Stimulated activated CD8-positive, alpha-beta memory T cell treated with anti-CD3 and anti-CD28 coated beads, Interleukin-12 subunit alpha, Interleukin-12 subunit beta, amount 100 ng/mL, for 1 hour (primary cell): ENCODE measurements at regions not wholly inside any gene's neighbourhood (a gene's known extent, or its start where the extent isn't known, plus 50 kb on each side); places are given as distances from the start of the nearest gene placed in this dataset.

Experiments
- DNase-seq: peaks from one replicate; pipeline ENCODE4 v3.0.0-alpha.2; 2020; ENCODE audit warnings: low read depth

GRCh38 chr2:240299710-240300068 lies 135.8 kb upstream of the GPC1 start:
- DNase-seq = no peak

DNA sequence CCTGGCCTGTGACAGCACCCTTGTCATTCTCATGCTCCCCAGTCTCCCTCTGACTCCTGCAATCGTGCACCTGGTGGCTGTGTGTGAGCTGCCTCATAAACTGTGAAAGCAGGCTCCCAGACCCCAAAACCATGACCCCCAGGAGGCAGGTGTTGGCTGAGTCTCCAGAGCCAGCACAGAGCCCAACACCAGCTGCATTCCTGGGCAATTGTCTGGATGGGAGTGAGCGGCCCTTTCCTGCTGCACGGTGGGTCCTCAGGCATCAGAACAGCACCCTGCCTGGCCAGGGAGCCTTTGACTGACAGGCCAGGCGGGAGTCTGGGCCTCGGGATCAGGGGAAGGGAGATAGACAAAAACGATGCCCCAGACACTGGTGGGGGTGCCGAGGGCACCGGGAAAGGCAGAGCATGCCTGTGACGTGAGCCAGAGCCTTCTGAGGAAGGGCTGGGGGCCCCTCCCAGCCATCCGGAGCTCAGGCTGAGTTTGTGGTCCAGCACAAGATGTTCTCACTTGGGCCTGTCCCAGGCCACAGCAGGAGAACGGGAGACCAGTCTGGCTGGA lies 135.1 kb upstream of the GPC1 start:
- DNase-seq = no peak

DNA sequence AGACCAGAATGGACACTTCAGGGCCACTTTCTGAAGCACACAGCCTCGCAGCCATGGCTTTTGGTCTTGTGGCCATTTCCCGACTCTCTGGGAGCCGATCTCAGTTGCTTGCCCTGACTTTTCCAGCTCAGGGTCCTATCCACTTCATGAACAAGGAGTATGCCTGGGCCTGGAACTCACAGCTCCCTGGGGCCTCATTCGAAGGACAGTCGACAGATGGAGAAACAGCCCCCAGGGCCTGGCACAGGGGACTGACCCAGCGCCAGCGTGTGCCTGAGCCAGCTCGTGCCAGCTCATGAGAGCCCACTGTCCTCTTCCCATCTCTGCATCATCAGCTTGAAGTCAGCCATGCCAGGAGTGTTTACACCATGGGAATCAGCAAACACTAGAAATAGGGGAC lies 134.6 kb upstream of the GPC1 start:
- DNase-seq = no peak

DNA sequence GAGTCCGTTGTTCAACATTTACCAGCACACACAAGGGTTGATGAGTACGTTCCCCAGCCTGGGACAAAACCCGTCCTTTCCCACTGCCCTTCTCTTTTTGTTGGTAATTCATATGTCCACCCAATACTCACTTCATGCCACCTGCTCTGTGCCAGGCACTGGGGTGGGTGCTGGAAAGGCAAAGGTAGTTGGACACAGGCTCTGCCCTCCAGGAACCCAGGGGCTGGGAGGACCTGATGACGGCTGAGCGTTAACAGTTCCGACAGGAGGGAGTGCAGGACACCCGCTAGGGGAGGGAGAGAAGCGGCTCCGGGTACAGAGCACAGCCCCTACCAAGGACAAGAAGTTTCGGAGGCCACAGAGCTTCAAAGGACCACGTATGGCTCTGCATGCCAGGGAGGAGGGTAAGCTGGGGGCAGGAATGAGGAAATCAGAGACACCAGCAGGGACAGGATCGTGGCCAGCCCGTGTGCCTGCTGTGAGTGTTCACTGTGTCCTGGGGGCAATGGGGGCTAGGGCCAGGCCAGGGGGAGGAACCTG lies 134.1 kb upstream of the GPC1 start:
- DNase-seq = no peak

- no peak for DNase-seq
Measured at GRCh38 chr2:240302041-240302440, 133.4 kb upstream of the GPC1 start.

DNA sequence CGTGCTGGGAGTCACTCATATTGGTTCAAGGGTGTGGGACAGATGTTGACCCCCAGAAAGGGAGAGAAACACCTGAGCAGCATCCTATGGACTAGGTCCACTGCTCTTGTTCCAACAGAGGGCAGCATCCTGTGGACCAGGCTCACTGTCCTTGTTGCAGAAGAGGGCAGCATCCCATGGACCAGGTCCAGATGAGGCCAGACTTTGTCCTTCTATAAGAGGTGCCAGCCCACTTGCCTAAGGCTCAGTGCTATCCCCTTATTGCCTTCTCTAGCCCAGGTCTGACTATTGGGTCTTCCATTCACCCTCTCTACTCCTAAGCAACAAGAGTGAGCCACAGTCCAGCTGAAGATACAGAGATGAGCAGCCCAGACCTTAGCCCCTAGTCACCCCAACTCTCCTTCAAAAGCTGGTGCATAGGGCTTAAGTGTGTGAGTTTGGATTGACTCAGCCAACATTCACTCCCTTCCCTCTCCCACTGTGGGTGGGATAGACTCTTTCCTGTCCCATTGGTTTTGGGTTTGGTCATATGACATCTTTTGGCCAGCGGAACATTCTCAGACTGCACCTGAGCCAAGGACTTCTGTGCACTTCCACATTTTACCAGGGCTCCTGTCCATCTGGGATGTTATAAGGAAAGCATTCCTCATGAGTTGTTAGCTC lies 132.4 kb upstream of the GPC1 start:
- DNase-seq = no peak

GRCh38 chr2:240303896-240304745 lies 131.3 kb upstream of the GPC1 start:
- DNase-seq = no peak

- no peak for DNase-seq
Measured at GRCh38 chr2:240304746-240305161, 130.7 kb upstream of the GPC1 start.

DNA sequence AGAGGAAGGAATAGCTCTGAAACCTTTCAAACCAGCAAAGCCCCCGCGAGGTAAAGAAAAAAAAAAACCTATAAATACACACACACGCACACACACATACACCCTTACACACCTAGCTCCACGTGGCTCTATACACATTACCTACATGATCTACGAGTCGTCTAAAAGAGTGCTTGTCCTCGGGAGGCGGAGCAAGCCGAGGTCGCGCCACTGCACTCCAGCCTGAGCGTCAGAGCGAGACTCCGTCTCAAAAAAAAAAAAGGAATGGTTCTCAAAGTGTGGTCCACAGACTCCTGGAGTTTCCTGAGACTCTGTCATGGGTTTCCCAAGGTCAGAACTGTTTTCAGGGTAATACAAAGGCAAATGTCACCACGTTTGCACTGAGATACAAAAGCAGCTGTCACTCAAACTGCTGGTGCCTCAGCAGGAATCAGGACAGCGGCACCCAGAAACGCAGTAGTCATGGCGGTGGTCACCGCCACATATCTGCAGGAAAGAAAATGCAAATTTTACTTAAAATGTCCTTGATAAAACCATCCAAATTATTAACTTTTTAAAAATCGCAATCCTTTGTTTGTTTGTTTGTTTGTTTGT lies 130.0 kb upstream of the GPC1 start:
- DNase-seq = no peak

GRCh38 chr2:240306185-240306584 lies 129.3 kb upstream of the GPC1 start:
- DNase-seq = no peak

- no peak for DNase-seq
Measured at GRCh38 chr2:240308111-240308651, 127.3 kb upstream of the GPC1 start.

DNA sequence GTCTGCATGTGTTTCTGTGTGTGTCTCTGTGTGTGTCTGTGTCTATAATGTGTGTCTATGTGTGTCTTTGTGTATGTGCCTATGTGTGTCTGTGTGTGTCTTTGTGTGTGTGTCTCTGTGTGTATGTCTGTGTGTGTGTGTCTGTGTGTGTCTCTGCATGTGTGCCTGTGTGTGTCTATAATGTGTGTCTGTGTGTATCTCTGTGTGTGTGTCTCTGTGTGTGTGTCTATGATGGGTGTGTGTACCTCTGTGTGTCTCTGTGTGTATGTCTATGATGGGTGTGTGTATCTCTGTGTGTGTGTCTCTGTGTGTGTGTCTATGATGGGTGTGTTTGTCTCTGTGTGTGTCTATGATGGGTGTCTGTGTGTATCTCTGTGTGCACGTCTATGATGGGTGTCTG lies 126.2 kb upstream of the GPC1 start:
- no peak for DNase-seq

DNA sequence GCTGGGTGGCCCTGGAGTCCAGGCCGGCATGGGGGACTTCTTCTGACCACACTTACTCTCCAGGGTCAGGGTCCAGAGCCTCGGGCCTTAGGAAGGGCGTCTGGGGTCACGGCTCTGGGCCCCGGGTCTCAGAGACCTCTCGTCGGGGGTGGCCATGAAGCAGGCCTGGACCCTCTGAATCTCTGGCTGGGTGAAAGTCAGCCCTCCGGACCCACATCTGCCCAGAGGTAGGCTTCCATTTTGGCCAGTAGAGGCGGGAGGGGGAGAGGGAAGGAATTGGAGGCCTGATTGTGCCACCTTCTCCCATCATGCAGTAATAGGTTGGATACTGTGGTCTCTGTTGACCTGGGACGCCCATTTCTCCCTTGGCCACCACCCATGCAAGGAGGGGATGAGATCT lies 125.3 kb upstream of the GPC1 start:
- no peak for DNase-seq

DNA sequence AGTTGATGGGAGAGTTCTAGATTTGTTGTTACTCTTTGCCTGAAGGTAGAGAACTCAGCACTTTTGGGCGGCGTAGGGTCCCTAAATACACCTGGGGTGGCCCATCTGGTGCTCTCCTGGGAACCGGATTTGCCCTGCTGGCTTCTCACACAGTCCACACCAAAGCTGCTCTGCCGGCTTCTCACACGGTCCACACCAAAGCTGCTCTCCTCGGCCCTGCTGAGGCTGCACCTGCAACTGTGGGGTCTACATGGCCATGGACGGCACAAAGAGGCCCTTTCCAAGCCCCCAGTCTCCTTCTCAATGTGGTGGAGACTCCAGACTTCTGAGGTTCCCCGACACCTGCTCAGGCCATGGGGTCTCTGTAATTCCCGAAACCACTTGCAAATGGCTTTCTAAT lies 124.8 kb upstream of the GPC1 start:
- no peak for DNase-seq

DNA sequence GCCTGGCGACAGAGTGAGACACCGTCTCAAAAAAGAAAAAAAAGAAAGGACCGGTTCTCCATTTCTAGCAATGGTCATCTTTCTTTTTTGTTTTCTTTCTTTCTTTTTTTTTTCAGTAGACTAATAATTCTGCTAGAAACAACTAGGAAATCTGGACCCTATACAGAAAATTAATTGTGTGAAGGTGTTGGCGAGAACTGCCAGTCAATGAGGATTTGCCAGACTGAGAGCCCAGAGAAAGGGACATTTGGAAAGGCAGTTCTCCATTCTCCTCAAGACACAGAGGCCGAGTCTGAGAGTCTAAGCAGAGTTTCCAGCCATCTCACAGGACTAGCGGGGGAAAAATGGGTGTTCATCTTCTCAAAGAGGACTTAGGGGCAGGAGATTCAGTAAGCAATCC lies 123.6 kb upstream of the GPC1 start:
- no peak for DNase-seq

- DNase-seq = no peak
Measured at GRCh38 chr2:240319221-240319854, 116.1 kb upstream of the GPC1 start.

GRCh38 chr2:240319855-240320203 lies 115.6 kb upstream of the GPC1 start:
- no peak for DNase-seq

DNA sequence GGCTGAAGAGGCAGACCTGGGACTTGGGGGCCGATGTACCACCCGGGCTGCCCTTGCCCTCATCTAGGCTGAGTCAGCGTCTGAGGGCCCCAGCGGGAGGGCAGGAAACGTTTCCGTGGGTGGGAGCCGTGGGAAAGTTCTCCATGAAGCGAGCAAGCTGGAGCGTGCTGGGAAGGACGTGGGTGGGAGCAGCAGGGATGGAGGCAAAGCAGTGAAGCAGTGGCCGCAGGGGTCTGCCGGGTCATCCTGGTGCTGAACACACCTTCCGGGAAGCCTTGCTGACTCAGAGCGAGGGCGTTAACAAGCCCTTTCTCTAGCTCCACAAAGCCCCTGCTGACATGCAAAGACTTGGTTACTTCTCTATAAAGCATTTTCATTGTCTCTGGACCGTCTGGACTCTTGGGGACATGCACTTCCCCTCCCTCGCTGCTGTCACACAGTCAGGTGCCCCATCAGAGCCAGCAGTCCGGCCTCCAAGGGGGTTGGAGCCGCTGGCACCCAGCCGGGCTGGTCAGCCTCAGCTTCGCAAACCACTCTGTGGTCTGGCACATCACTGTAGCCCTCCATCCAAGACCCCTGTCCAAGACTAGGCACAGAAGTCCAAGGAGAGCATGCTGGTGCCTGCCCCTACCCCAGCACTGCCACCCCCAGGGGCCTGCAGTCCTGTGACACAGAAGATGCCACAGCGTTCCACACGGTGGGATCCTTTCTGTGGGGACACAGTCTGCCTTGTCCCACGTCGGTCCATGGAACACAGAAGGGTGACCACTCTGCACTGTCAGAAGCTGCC lies 115.1 kb upstream of the GPC1 start:
- no peak for DNase-seq

DNA sequence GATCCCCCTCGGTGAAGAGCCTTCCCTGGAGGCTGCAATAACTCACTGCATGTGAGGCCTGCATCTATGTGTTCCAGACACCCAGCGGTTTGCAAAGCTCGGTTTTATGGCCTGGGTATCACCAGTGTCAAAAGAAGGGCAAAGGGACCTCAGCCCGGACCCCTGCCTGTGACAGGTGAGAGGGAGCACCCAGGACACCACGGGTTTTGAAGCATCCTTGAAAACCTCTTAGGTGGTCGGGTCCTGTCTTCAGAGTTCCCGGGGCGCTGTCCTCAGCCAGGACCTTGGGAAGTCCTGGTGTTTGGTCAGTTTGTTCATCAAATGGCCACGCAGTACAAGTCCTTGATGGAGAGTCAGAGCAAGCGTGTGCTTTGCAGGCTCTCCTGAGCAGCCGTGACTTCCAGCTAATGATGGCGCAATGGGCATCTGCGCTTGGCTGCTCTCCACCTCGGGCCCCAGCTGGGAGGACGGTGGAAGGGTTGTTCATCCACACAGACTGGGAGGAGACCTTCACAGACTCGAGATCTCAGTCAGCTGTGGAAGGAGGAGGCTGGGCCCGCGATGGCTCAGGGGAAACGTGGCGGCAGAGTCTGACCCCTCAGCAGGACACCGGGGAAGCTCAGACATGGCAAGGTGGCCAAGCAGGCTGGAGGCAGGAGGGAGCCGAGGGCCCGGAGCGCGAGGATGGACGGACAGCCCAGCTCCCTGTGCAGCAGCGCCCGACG lies 113.1 kb upstream of the GPC1 start:
- no peak for DNase-seq

DNA sequence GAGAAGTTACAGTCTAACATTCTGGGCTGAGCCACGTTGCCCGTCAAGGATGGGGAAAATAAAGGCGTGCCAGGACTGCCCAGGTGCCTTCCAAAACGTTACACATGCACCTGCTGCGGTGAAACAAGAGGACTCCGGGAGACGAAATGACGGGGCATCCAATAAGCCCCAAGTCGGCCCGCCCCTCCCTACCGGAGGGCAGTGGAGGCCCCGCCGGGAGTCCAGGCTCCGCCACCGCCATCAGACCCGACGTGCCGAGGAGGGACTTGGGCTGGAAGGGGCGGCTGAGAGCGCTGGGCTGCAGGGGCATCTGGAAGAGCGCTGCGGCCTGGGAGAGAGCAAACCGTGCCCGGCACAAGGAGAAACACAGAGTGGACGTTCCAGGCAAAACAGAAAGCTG lies 112.5 kb upstream of the GPC1 start:
- DNase-seq = no peak
